ENCODE measurements at regions not wholly inside any gene's neighbourhood (a gene's known extent, or its start where the extent isn't known, plus 50 kb on each side); places are given as distances from the start of the nearest gene placed in this dataset.
"Not testable (repeated sequence)": the region's sequence is repeated elsewhere in the genome, so short reads cannot be mapped to it uniquely, and the experiment has no call there.

DNA sequence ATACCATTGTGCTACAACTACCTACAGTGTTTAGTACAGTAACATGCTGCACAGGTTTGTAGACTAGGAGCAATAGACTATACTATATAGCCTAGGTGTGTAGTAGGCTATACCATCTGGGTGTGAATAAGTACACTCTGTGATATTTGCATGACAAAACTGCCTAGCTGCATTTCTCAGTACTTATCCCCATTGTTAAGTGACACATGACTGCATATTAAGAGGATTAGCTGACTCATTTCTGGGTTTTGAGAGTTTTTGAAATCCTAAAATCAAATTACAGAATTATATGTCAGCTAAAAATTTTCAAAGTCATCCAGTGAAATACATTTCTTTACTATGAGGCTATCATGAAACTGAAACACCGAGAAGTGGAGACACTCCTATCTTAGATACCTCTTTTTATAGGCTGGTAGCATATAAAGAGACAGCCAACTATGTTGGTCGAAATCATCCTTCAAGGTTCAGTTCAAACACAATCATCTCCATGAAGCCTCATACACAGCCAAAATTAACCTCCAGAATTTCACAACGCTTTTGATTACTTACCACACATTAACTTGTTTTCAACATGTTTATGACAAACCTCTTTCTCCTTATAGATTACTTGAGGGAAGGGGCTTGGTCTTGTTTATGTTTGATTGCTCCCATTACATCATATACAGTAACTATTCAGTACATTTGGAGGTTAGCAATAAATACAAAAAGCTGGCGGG lies 89.8 kb upstream of the ANK3 start:
- in situ Hi-C loops (cut with MboI; ENCODE audit: low pct_unique_long_range_greater_than_20kb, low sequenced_read_pairs, unreplicated experiment): no loop called here
- TF ChIP-seq, protein P1, sequence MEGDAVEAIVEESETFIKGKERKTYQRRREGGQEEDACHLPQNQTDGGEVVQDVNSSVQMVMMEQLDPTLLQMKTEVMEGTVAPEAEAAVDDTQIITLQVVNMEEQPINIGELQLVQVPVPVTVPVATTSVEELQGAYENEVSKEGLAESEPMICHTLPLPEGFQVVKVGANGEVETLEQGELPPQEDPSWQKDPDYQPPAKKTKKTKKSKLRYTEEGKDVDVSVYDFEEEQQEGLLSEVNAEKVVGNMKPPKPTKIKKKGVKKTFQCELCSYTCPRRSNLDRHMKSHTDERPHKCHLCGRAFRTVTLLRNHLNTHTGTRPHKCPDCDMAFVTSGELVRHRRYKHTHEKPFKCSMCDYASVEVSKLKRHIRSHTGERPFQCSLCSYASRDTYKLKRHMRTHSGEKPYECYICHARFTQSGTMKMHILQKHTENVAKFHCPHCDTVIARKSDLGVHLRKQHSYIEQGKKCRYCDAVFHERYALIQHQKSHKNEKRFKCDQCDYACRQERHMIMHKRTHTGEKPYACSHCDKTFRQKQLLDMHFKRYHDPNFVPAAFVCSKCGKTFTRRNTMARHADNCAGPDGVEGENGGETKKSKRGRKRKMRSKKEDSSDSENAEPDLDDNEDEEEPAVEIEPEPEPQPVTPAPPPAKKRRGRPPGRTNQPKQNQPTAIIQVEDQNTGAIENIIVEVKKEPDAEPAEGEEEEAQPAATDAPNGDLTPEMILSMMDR (IDR thresholded peaks at IDR 0.05; ENCODE audit: extremely low read depth, insufficient read depth, missing control alignments): no peak
- no peak for DNase-seq (ENCODE audit: low spot score)

- TF ChIP-seq, protein P1 (IDR thresholded peaks at IDR 0.05; ENCODE audit: extremely low read depth, insufficient read depth, missing control alignments): no peak
- DNase-seq (ENCODE audit: low spot score): no peak
- in situ Hi-C loops (cut with MboI; ENCODE audit: low pct_unique_long_range_greater_than_20kb, low sequenced_read_pairs, unreplicated experiment): no loop called here
Measured at GRCh38 chr10:60476451-60476850, 86.8 kb upstream of the ANK3 start.

- no peak for DNase-seq (ENCODE audit: low spot score)
- TF ChIP-seq, protein P1 (IDR thresholded peaks at IDR 0.05; ENCODE audit: extremely low read depth, insufficient read depth, missing control alignments): no peak
- in situ Hi-C loops (cut with MboI; ENCODE audit: low pct_unique_long_range_greater_than_20kb, low sequenced_read_pairs, unreplicated experiment): no loop called here
Measured at GRCh38 chr10:60473557-60473956, 83.9 kb upstream of the ANK3 start.

- in situ Hi-C loops (cut with MboI; ENCODE audit: low pct_unique_long_range_greater_than_20kb, low sequenced_read_pairs, unreplicated experiment): no loop called here
- TF ChIP-seq, protein P1 (IDR thresholded peaks at IDR 0.05; ENCODE audit: extremely low read depth, insufficient read depth, missing control alignments): no peak
- no peak for DNase-seq (ENCODE audit: low spot score)
Measured at GRCh38 chr10:60470091-60470490, 80.4 kb upstream of the ANK3 start.

DNA sequence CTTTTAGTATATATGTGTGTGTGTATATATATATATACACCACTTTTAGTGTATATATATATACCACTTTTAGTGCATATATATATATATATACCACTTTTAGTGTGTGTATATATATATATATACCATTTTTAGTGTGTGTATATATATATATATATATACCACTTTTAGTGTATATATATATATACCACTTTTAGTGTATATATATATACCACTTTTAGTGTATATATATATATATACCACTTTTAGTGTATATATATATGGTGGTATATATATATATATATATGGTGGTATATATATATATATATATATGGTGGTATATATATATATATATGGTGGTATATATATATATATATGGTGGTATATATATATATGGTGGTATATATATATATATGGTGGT lies 79.5 kb upstream of the ANK3 start:
- in situ Hi-C loops (cut with MboI; ENCODE audit: low pct_unique_long_range_greater_than_20kb, low sequenced_read_pairs, unreplicated experiment); DNase-seq (ENCODE audit: low spot score): not testable (repeated sequence)

- TF ChIP-seq, protein P1 (IDR thresholded peaks at IDR 0.05; ENCODE audit: extremely low read depth, insufficient read depth, missing control alignments): no peak
- no peak for DNase-seq (ENCODE audit: low spot score)
- in situ Hi-C loops (cut with MboI; ENCODE audit: low pct_unique_long_range_greater_than_20kb, low sequenced_read_pairs, unreplicated experiment): no loop called here
Measured at GRCh38 chr10:60467202-60467546, 77.5 kb upstream of the ANK3 start.

DNA sequence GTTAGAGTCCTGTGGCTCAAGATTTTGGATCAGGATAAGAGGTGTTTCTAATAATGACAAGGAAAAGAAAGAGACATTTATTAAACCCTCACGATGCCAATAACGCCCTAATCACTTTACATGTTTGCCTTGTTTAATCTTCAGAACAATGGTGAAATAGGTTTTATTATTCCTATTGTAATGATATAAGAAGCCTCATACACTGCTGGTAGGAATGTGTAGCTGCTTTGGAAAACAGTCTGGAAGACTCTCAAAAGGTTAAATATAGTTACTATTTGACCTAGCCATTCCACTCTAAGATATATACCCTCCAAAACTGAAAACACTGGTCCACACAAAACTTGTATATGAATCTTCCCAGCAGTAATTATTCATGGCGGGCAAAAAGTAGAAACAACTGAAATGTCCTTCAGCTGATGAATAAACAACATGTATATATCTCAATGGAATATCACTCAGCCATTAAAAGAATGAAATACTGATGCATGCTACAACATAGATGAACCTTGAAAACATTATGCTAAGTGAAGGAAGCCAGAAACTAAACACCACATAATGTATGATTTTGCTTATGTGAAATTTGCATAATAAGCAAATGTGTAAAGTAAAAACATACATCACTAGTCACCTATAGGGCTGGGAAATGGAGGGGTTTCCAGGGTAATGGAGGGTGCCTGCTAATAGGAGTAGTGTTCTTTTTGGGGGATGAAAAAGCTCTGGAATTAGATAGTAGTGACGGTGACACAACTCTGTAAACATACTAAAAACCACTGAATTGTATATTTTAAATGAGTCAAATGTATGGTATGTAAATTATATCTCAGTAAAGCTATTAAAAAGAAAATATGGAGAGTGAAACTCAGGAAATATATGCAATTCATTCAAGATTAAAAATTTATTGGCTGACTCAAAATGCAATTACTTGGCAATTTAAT lies 76.9 kb upstream of the ANK3 start:
- TF ChIP-seq, protein P1 (IDR thresholded peaks at IDR 0.05; ENCODE audit: extremely low read depth, insufficient read depth, missing control alignments): no peak
- in situ Hi-C loops (cut with MboI; ENCODE audit: low pct_unique_long_range_greater_than_20kb, low sequenced_read_pairs, unreplicated experiment): no loop called here
- DNase-seq (ENCODE audit: low spot score): no peak

Measured in GM13977 (cell line).